WI38 (cell line): ENCODE measurements at regions not wholly inside any gene's neighbourhood (a gene's known extent, or its start where the extent isn't known, plus 50 kb on each side); places are given as distances from the start of the nearest gene placed in this dataset.

ENCODE experiments used
- H3K4me3 ChIP-seq: 2 replicates; pipeline ENCODE4 v1.5.1; 2011; ENCODE audit warnings: low read depth, mild to moderate bottlenecking, control low read depth, low read length
- TF ChIP-seq, protein P1 (sequence below): IDR thresholded peaks from 2 replicates; pipeline ENCODE4 v1.5.1; 2012; ENCODE audit warnings: low read depth, mild to moderate bottlenecking, control low read depth, low read length

GRCh38 chr4:18294021-18294420 is 272.5 kb upstream of the LCORL start:
- no peak overlapping the region for H3K4me3 ChIP-seq
- TF ChIP-seq, protein P1, sequence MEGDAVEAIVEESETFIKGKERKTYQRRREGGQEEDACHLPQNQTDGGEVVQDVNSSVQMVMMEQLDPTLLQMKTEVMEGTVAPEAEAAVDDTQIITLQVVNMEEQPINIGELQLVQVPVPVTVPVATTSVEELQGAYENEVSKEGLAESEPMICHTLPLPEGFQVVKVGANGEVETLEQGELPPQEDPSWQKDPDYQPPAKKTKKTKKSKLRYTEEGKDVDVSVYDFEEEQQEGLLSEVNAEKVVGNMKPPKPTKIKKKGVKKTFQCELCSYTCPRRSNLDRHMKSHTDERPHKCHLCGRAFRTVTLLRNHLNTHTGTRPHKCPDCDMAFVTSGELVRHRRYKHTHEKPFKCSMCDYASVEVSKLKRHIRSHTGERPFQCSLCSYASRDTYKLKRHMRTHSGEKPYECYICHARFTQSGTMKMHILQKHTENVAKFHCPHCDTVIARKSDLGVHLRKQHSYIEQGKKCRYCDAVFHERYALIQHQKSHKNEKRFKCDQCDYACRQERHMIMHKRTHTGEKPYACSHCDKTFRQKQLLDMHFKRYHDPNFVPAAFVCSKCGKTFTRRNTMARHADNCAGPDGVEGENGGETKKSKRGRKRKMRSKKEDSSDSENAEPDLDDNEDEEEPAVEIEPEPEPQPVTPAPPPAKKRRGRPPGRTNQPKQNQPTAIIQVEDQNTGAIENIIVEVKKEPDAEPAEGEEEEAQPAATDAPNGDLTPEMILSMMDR = no peak

- H3K4me3 ChIP-seq = no peak overlapping the region
- TF ChIP-seq, protein P1 = no peak
These were observed 270.9 kb upstream of the LCORL start for GRCh38 chr4:18292411-18292810.

- H3K4me3 ChIP-seq = no peak overlapping the region
- TF ChIP-seq, protein P1 = no peak
These were observed 270.4 kb upstream of the LCORL start for GRCh38 chr4:18291981-18292380.

DNA sequence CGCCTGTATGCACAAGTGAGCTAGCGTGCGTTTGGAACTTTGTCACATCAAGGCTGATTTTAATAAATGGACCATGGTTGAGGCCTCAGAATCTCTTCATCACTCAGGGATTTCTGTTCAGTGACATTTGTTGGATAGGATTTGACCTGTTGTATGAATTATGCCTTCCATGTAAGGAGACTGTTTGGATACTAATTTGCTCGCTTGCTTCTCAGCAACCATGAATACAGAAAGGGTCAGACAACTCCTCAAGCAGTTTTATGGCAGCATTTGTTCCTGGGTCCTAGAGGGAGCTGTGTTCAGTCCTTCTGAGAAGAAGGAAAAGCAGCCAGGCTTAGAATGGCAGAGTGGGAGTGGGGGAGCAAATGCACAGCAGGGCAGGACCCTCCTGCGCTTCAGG is 269.7 kb upstream of the LCORL start:
- TF ChIP-seq, protein P1 = no peak

DNA sequence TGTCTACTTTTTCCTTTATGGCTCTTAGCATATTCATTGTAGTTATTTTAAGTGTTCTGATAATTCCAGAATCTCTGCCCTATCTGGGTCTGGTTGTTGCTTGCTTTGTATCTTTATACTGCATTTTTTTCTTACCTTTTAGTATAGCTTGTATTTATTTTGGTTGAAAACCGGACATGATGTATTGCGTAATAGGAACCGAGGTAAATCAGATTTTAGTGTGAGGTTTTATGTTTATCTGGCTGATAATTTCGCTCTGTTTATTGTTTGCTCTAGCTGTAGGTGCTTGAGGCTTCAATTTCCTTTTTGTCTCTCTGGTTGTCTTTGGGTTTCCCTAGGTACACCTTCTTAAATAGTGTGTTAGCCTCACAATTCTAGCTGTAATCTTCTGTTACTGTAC is 263.8 kb upstream of the LCORL start:
- TF ChIP-seq, protein P1 = no peak
- H3K4me3 ChIP-seq = no peak overlapping the region

More for the DNA sequence above, 269.7 kb upstream of the LCORL start:
- no peak overlapping the region for H3K4me3 ChIP-seq

GRCh38 chr4:18278244-18278643 is 256.7 kb upstream of the LCORL start:
- no peak overlapping the region for H3K4me3 ChIP-seq
- TF ChIP-seq, protein P1 = no peak

DNA sequence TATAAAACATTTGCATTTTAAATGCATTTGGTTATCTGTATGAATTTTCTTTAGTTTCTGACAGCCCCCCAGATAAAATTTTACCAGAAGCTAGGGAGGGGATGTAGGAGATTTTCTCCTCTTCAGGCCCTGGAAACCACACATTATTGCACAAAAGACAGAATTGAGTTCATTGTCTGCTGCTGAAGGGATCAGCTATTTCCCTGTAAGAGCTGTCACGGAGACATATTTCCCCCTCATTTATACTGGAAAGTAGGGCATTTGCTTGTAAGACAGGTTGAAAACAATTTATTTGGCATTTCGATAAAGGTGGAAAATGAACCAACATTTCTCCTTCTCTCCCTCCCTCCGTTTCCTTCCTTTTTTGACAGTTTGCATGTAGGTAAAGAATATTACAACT is 241.3 kb upstream of the LCORL start:
- H3K4me3 ChIP-seq = no peak overlapping the region
- TF ChIP-seq, protein P1 = no peak
